AG09309 (cell line): ENCODE measurements at regions not wholly inside any gene's neighbourhood (a gene's known extent, or its start where the extent isn't known, plus 50 kb on each side); places are given as distances from the start of the nearest gene placed in this dataset.
"Not testable (repeated sequence)": the region's sequence is repeated elsewhere in the genome, so short reads cannot be mapped to it uniquely, and the experiment has no call there.

Experiments
- DNase-seq: peaks from one replicate; pipeline ENCODE4 v3.0.0-alpha.2; 2010; ENCODE audit warnings: low read depth
- H3K4me3 ChIP-seq: 2 replicates; pipeline ENCODE4 v1.5.1; 2011; ENCODE audit warnings: mild to moderate bottlenecking, low read depth, low read length, moderate library complexity; ENCODE audit not compliant: control insufficient read depth
- TF ChIP-seq, protein P1 (sequence below): IDR thresholded peaks from 2 replicates; pipeline ENCODE4 v1.5.1; 2011; ENCODE audit warnings: mild to moderate bottlenecking, low read depth, low read length, inconsistent platforms; ENCODE audit not compliant: insufficient read depth, control insufficient read depth; ENCODE audit errors: missing control alignments

GRCh38 chrX:39484159-39485068 lies 613.3 kb downstream of the BCOR start:
- TF ChIP-seq, protein P1, sequence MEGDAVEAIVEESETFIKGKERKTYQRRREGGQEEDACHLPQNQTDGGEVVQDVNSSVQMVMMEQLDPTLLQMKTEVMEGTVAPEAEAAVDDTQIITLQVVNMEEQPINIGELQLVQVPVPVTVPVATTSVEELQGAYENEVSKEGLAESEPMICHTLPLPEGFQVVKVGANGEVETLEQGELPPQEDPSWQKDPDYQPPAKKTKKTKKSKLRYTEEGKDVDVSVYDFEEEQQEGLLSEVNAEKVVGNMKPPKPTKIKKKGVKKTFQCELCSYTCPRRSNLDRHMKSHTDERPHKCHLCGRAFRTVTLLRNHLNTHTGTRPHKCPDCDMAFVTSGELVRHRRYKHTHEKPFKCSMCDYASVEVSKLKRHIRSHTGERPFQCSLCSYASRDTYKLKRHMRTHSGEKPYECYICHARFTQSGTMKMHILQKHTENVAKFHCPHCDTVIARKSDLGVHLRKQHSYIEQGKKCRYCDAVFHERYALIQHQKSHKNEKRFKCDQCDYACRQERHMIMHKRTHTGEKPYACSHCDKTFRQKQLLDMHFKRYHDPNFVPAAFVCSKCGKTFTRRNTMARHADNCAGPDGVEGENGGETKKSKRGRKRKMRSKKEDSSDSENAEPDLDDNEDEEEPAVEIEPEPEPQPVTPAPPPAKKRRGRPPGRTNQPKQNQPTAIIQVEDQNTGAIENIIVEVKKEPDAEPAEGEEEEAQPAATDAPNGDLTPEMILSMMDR, result no peak
- no peak overlapping the region for H3K4me3 ChIP-seq
- DNase-seq, result no peak

- no peak for DNase-seq
- H3K4me3 ChIP-seq, result no peak overlapping the region
- TF ChIP-seq, protein P1, result no peak
These were observed 610.4 kb downstream of the BCOR start for GRCh38 chrX:39487166-39487968.

DNA sequence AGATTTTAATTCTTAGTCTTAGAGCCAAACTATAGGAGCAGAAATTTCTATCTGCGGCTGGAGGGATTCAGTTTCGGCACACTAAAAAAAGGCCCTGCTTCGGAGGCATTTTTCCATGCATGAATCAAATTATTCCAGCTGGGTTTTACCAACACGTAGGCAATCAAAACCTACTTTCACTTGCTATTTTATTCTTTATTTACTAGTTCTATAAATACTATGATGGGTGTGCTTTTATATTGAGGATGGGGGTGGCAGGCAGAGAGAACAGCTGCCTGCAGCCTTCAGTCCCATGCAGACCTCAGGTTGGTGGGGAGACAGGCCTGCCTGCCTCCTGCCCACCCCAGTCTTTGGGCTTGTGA lies 609.8 kb downstream of the BCOR start:
- no peak for DNase-seq
- TF ChIP-seq, protein P1, result no peak

GRCh38 chrX:39491548-39492297 lies 606.0 kb downstream of the BCOR start:
- H3K4me3 ChIP-seq, result no peak overlapping the region
- TF ChIP-seq, protein P1, result no peak
- DNase-seq, result no peak

More for the DNA sequence above, 609.8 kb downstream of the BCOR start:
- no peak overlapping the region for H3K4me3 ChIP-seq

- no peak overlapping the region for H3K4me3 ChIP-seq
- no peak for DNase-seq
- TF ChIP-seq, protein P1, result no peak
These were observed 605.1 kb downstream of the BCOR start for GRCh38 chrX:39492497-39493162.

DNA sequence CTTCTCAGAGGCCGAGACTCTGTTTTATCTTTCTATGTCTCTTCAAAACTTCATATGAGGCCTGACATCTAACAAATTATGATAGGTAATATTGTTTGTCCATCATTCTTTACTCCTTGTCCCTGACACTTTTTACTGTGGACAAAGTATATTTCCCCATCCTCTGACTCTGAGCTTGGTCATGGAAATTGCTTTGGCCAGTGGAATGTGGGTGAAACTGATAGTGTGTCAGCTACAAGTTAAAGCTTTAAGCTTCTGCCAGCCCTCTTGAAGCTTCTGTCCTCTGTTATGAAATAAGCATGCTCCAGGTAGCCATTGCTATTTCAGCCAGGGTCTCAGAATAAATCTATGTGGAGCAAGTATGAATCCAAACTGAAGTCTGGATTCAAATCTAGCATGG lies 604.6 kb downstream of the BCOR start:
- TF ChIP-seq, protein P1, result no peak
- H3K4me3 ChIP-seq, result no peak overlapping the region
- no peak for DNase-seq

GRCh38 chrX:39497117-39497516 lies 600.6 kb downstream of the BCOR start:
- H3K4me3 ChIP-seq, DNase-seq: not testable (repeated sequence)
